HepG2 (cell line): ENCODE measurements at regions not wholly inside any gene's neighbourhood (a gene's known extent, or its start where the extent isn't known, plus 50 kb on each side); places are given as distances from the start of the nearest gene placed in this dataset.

Experiments used
- ATAC-seq: fragments of 200-7000 bp; cut with Tn5 transposase; 3 replicates; pipeline ENCODE4 v1.9.1; 2020; ENCODE audit warnings: mild to moderate bottlenecking, moderate library complexity
- BruUV-seq: library from RNA; stranded (reverse); fragments of 400-500 nt; replicated peaks from 2 replicates; lab custom pipeline; 2021; lab: Mats Ljungman, UMichigan
- CTCF ChIA-PET: fragments of 300-600 bp; formaldehyde crosslinking; extraction: SDS; loops from one replicate; lab custom pipeline; 2021; ENCODE audit warnings: low total read pairs, inconsistent platforms, low intra/inter-chr PET ratio; lab: Yijun Ruan, JAX
- POLR2A ChIA-PET: fragments of 350-600 bp; sonication (Branson Sonifier 250); formaldehyde crosslinking; loops from one replicate; lab custom pipeline; 2020; ENCODE audit warnings: antibody characterized with exemption, inconsistent platforms; lab: Yijun Ruan, JAX
- DNase-seq: peaks from one replicate; pipeline ENCODE4 v3.0.0-alpha.2; 2015; ENCODE audit warnings: low spot score
- FAIRE-seq: peaks from 3 replicates; lab custom pipeline; 2011; peaks lifted over from hg19 to GRCh38; lab: Jason Lieb, UNC
- H2AFZ ChIP-seq: one replicate; pipeline ENCODE4 v1.6.1; 2011; ENCODE audit warnings: low read length, inconsistent platforms
- H3K27ac ChIP-seq: fragments of 300-600 bp; 3 replicates; pipeline ENCODE4 v1.8.0; 2011; ENCODE audit warnings: mixed run types, mild to moderate bottlenecking, mixed read lengths, low read length, inconsistent platforms; ENCODE audit not compliant: insufficient read depth; ENCODE audit errors: extremely low read length
- H3K27me3 ChIP-seq, 2 experiments: fragments of 200-600 bp in 1 of 2; 2 replicates in 1 of 2; 3 replicates in 1 of 2; pipeline versions ENCODE4 v1.6.0 to v1.8.0; 2011; ENCODE audit warnings: low read length in 2 of 2, mild to moderate bottlenecking in 2 of 2, moderate library complexity in 2 of 2, inconsistent platforms in 1 of 2; ENCODE audit not compliant: insufficient read depth in 2 of 2, control insufficient read depth in 1 of 2
- H3K36me3 ChIP-seq, 2 experiments: fragments of 200-600 bp in 1 of 2; replicated peaks in 1 of 2; 2 replicates in 1 of 2; 3 replicates in 1 of 2; pipeline versions ENCODE4 v1.5.1 to v1.8.0; 2011; ENCODE audit warnings: low read length in 2 of 2, inconsistent platforms in 1 of 2; ENCODE audit not compliant: insufficient read depth in 2 of 2, control insufficient read depth in 1 of 2
- H3K4me1 ChIP-seq: 2 replicates; pipeline ENCODE4 v1.5.1; 2012; ENCODE audit warnings: low read length, inconsistent platforms; ENCODE audit not compliant: insufficient read depth
- H3K4me2 ChIP-seq: 2 replicates; pipeline ENCODE4 v1.6.0; 2011; ENCODE audit warnings: low read depth, low read length, inconsistent platforms
- H3K4me3 ChIP-seq, 3 experiments: fragments of 200-600 bp in 1 of 3; sonication (generic), shearing (Covaris generic) in 1 of 3; replicated peaks in 1 of 3; 2 replicates each; pipeline ENCODE4 v1.5.1; 2011 to 2016; ENCODE audit warnings: low read length in 3 of 3, inconsistent platforms in 2 of 3, low read depth in 2 of 3, mild to moderate bottlenecking in 2 of 3, control low read depth in 1 of 3, mixed read lengths in 1 of 3; ENCODE audit not compliant: insufficient read depth in 1 of 3
- H3K79me2 ChIP-seq: one replicate; pipeline ENCODE4 v1.6.1; 2011; ENCODE audit warnings: low read length, inconsistent platforms; ENCODE audit not compliant: insufficient read depth
- H3K9ac ChIP-seq: 2 replicates; pipeline ENCODE4 v1.6.0; 2011; ENCODE audit warnings: mild to moderate bottlenecking, low read depth, low read length, inconsistent platforms; ENCODE audit not compliant: insufficient read depth
- H3K9me3 ChIP-seq: 2 replicates; pipeline ENCODE4 v1.5.1; 2012; ENCODE audit warnings: mild to moderate bottlenecking, low read length
- H4K20me1 ChIP-seq: 2 replicates; pipeline ENCODE4 v1.6.0; 2011; ENCODE audit warnings: inconsistent platforms, mild to moderate bottlenecking, low read length, moderate library complexity; ENCODE audit not compliant: insufficient read depth
- BRD4 ChIP-seq: sonication (generic); formaldehyde crosslinking; IDR thresholded peaks from 2 replicates; pipeline ENCODE4 v1.4.0; 2020; ENCODE audit warnings: missing genetic modification reagents
- HNRNPUL1 ChIP-seq: fragments of 200-400 bp; formaldehyde crosslinking; IDR thresholded peaks from 2 replicates; pipeline ENCODE4 v1.6.1; 2017; ENCODE audit warnings: low read depth, mild to moderate bottlenecking, low read length, moderate library complexity
- MNT ChIP-seq: fragments of 450-650 bp; IDR thresholded peaks from 2 replicates; pipeline ENCODE4 v1.6.1; 2016
- PRDM15 ChIP-seq: sonication (generic); formaldehyde crosslinking; IDR thresholded peaks from 2 replicates; pipeline ENCODE4 v1.4.0; 2020; ENCODE audit warnings: missing genetic modification reagents
- SNAPC5 ChIP-seq: sonication (generic); formaldehyde crosslinking; IDR thresholded peaks from 2 replicates; pipeline ENCODE4 v1.8.1; 2023; ENCODE audit warnings: mild to moderate bottlenecking, missing genetic modification reagents, borderline replicate concordance
- SUZ12 ChIP-seq: fragments of 150-350 bp; IDR thresholded peaks from 2 replicates; pipeline ENCODE4 v1.6.1; 2014; ENCODE audit warnings: low read depth, low read length
- TRIM24 ChIP-seq: sonication (generic); formaldehyde crosslinking; IDR thresholded peaks from 2 replicates; pipeline ENCODE4 v1.8.0; 2022; ENCODE audit warnings: mild to moderate bottlenecking, missing genetic modification reagents
- ZBTB38 ChIP-seq: sonication (generic); formaldehyde crosslinking; IDR thresholded peaks from 2 replicates; pipeline ENCODE4 v1.5.1; 2020; ENCODE audit warnings: mild to moderate bottlenecking, missing genetic modification reagents
- ZBTB7B ChIP-seq: sonication (generic); formaldehyde crosslinking; IDR thresholded peaks from 2 replicates; pipeline ENCODE4 v1.4.0; 2020; ENCODE audit warnings: missing genetic modification reagents
- ZKSCAN5 ChIP-seq: sonication (generic); formaldehyde crosslinking; IDR thresholded peaks from 2 replicates; pipeline ENCODE4 v1.5.1; 2020; ENCODE audit warnings: mild to moderate bottlenecking, missing genetic modification reagents
- ZNF276 ChIP-seq: sonication (generic); formaldehyde crosslinking; IDR thresholded peaks from 2 replicates; pipeline ENCODE4 v1.4.0; 2020; ENCODE audit warnings: mild to moderate bottlenecking, low read depth, missing genetic modification reagents
- ZNF280B ChIP-seq: sonication (generic); formaldehyde crosslinking; IDR thresholded peaks from 2 replicates; pipeline ENCODE4 v1.5.0; 2020; ENCODE audit warnings: missing genetic modification reagents, mild to moderate bottlenecking, borderline replicate concordance
- ZNF558 ChIP-seq: sonication (generic); formaldehyde crosslinking; IDR thresholded peaks from 2 replicates; pipeline ENCODE4 v1.9.0; 2022; ENCODE audit warnings: mild to moderate bottlenecking, missing genetic modification reagents, borderline replicate concordance
- ZNF589 ChIP-seq: sonication (generic); formaldehyde crosslinking; conservative IDR thresholded peaks from 2 replicates; pipeline ENCODE4 v1.8.0; 2022; ENCODE audit warnings: mild to moderate bottlenecking, moderate library complexity, missing genetic modification reagents
- ZNF781 ChIP-seq: sonication (generic); formaldehyde crosslinking; IDR thresholded peaks from 2 replicates; pipeline ENCODE4 v1.5.1; 2020; ENCODE audit warnings: borderline replicate concordance, mild to moderate bottlenecking, missing genetic modification reagents; ENCODE audit errors: not compliant biosample characterization
- ZNF839 ChIP-seq: sonication (generic); formaldehyde crosslinking; IDR thresholded peaks from 2 replicates; pipeline ENCODE4 v1.4.0; 2020; ENCODE audit warnings: missing genetic modification reagents, mild to moderate bottlenecking, borderline replicate concordance
- ZSCAN21 ChIP-seq: sonication (generic); formaldehyde crosslinking; IDR thresholded peaks from 2 replicates; pipeline ENCODE4 v1.8.0; 2022; ENCODE audit warnings: mild to moderate bottlenecking, missing genetic modification reagents, moderate library complexity, borderline replicate concordance
- WGBS: methylation state at CpG from one replicate; pipeline ENCODE4 v1.1.6; 2017; ENCODE audit warnings: low lambda C conversion rate; 5-methylcytosine and 5-hydroxymethylcytosine counted together
- in situ Hi-C: cut with HindIII; loops from 2 replicates; pipeline ENCODE4 v1.10.0; 2017; ENCODE audit warnings: low pct_unique_long_range_greater_than_20kb; ENCODE audit not compliant: extremely low pct_ligation_motif_present
- intact Hi-C: fragments of 100-400 bp; cut with micrococcal nuclease; formaldehyde crosslinking; loops from one replicate; pipeline ENCODE4 v1.10.0; 2022; ENCODE audit not compliant: unreplicated experiment

- Histone ChIP-seq H4K20me1 (no peaks in the 10 kb centered on the region), H3K79me2 (no peaks in the 10 kb centered on the region), H3K4me2 (no peak overlapping the region), H3K27me3 (no peaks in the 10 kb centered on the region), H3K9ac (no peak overlapping the region), H3K36me3 (no peaks in the 10 kb centered on the region), H3K9me3 (no peaks in the 10 kb centered on the region), H3K4me3 (no peak overlapping the region), H2AFZ (no peak overlapping the region), H3K4me1 (no peaks in the 10 kb centered on the region), H3K27ac (no peak overlapping the region)
- no peak for FAIRE-seq
- DNase-seq: no peak
- no peak for ATAC-seq
- WGBS: 4% methylated on average over 5 of the region's 5 CpGs
- ChIA-PET POLR2A (no interaction called here), CTCF (no interaction called here)
- intact Hi-C loops (no loop called here), in situ Hi-C loops (no loop called here)
- BruUV-seq: no TSS peak
- TF ChIP-seq PRDM15 (no peak), ZNF589 (CRISPR knock-in tag) (no peak), MNT (no peak), ZNF781 (CRISPR knock-in tag) (no peak), ZSCAN21 (CRISPR knock-in tag) (no peak), ZNF280B (CRISPR knock-in tag) (no peak), TRIM24 (CRISPR knock-in tag) (no peak), ZNF558 (CRISPR knock-in tag) (no peak), ZNF839 (CRISPR knock-in tag) (no peak), SUZ12 (no peak), ZBTB7B (CRISPR knock-in tag) (no peak), ZBTB38 (CRISPR knock-in tag) (no peak), ZKSCAN5 (no peak), ZNF276 (CRISPR knock-in tag) (no peak), HNRNPUL1 (no peak), BRD4 (CRISPR knock-in tag) (no peak), SNAPC5 (CRISPR knock-in tag) (no peak)
Measured at GRCh38 chr9:1639166-1639565, 376.0 kb upstream of the SMARCA2 start.
